Epithelial cell of esophagus (primary cell): ENCODE measurements at regions not wholly inside any gene's neighbourhood (a gene's known extent, or its start where the extent isn't known, plus 50 kb on each side); places are given as distances from the start of the nearest gene placed in this dataset.

Source experiments
- DNase-seq: peaks from one replicate; pipeline ENCODE4 v3.0.0; 2010; ENCODE audit warnings: low read depth
- H3K4me3 ChIP-seq: 2 replicates; pipeline ENCODE4 v1.5.1; 2011; ENCODE audit warnings: mild to moderate bottlenecking, low read length, control low read depth
- TF ChIP-seq, protein P1 (sequence below): IDR thresholded peaks from 2 replicates; pipeline ENCODE4 v1.5.1; 2011; ENCODE audit warnings: low read depth, mild to moderate bottlenecking, low read length, control low read depth, inconsistent platforms; ENCODE audit not compliant: insufficient read depth; ENCODE audit errors: missing control alignments

DNA sequence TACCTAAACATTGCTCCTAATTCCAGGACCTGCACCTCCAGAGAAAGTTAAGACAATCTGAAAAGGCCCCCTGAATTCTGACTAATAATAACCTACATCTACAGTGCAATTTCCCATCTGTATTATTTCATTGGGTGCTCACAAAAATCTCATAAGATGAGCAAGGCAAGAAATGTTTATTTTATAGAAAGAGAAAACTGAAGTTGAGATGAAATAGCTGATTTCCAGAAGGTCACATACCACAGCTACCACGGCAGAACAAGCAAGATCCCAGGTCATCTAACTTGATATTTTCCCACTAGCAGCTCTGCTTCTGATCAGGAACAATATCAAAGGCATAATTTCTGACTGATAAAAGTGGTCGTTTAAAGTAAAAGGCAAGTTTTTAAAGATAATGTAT, 105.8 kb upstream of the COL5A2 start:
- TF ChIP-seq, protein P1, sequence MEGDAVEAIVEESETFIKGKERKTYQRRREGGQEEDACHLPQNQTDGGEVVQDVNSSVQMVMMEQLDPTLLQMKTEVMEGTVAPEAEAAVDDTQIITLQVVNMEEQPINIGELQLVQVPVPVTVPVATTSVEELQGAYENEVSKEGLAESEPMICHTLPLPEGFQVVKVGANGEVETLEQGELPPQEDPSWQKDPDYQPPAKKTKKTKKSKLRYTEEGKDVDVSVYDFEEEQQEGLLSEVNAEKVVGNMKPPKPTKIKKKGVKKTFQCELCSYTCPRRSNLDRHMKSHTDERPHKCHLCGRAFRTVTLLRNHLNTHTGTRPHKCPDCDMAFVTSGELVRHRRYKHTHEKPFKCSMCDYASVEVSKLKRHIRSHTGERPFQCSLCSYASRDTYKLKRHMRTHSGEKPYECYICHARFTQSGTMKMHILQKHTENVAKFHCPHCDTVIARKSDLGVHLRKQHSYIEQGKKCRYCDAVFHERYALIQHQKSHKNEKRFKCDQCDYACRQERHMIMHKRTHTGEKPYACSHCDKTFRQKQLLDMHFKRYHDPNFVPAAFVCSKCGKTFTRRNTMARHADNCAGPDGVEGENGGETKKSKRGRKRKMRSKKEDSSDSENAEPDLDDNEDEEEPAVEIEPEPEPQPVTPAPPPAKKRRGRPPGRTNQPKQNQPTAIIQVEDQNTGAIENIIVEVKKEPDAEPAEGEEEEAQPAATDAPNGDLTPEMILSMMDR = no peak
- no peak overlapping the region for H3K4me3 ChIP-seq
- no peak for DNase-seq

DNA sequence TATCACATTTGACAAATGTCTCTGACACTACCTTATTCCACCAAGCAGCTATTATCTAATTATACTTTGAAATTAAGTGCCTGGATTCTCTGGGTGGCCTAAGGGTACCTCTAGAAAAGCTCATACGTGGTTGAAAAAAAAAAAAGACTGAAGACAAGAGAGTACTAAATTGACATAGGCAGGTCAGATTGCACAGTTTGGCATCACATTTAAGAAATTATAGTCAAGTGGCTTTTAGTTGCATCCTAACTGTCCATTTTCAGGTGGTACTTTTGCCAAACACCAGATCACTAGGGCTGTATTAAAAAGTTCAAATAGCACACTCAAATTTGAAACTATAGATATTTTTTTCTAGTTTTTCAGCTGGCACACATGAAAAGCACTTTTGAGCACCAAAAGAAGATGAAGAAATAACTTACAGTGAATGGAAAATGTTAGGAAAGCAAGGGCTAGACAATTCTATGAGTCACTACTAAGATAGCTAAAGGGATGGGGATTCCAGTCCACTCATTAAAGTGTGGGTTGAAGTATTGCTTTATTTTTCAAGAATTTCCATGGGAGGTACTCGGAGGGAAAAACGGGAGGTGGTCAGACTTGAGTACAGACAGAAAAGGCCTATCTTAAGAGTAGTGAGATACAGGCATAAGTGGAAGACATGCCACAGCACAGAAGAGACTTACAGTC, 106.5 kb upstream of the COL5A2 start:
- peak; percentile 79 for DNase-seq
- TF ChIP-seq, protein P1 = no peak
- H3K4me3 ChIP-seq = no peak overlapping the region

DNA sequence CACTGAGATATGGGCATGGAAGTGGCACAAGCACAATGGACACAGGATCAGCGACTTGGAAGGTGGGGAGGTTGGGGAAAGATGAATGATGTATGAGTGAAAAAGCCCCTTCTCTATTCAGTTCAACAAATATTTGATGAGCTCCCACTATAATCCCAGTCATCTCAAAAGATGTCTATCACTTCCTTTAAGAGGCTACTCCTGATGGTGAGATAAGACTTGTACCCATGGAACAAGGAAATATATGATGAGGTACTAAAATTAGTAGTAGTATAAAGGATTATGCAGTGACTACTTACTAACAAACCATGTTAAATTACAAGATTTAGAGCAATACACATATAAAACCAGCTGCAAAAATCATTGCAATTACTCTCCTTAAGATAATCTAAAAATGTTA, 107.8 kb upstream of the COL5A2 start:
- DNase-seq = no peak
- TF ChIP-seq, protein P1 = no peak
- no peak overlapping the region for H3K4me3 ChIP-seq

DNA sequence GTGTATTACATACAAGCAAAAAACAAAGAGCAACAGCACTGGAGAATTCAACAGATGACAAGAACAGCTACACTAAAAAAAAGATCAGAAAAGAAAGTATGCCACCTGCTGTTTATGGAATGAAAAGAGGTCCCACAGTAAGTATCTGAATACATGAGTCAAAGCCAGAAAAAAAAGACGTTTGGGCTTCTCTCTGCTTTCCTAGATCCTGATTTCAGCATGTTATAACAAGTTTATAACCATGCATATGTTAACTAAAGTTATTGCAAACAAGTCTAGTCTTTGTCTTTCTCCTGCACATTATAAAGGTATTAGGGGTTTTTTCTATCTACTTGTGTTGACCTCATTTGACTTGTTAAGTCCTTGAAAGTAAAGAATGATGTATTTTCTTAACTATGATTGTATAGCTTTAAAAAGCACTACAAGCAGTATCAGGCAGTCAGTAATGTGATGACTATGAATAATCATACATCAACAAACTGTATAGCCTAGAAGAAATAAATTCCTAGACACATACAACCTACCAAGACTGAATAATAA, 108.5 kb upstream of the COL5A2 start:
- TF ChIP-seq, protein P1 = peak; percentile 62
- H3K4me3 ChIP-seq = no peak overlapping the region
- DNase-seq = peak; percentile 93

DNA sequence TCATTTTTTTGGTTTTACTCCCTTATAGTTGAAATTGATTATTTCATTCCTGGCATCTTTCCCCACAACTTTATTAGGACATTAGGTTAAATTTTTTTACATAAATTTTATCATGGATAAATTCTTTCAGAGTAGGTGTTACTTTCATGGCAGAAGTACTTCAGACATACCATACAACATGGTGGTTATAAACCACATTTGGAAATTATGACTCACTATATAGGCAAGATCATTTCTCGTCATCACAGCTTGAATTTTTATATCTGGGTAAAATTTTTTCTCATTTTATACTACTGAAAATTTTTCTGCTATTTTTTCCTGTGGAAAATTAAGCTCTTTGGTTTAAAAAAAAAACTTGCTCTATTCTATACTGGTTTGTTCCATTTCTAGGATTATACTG, 111.9 kb upstream of the COL5A2 start:
- TF ChIP-seq, protein P1 = no peak
- H3K4me3 ChIP-seq = no peak overlapping the region
- DNase-seq = no peak

DNA sequence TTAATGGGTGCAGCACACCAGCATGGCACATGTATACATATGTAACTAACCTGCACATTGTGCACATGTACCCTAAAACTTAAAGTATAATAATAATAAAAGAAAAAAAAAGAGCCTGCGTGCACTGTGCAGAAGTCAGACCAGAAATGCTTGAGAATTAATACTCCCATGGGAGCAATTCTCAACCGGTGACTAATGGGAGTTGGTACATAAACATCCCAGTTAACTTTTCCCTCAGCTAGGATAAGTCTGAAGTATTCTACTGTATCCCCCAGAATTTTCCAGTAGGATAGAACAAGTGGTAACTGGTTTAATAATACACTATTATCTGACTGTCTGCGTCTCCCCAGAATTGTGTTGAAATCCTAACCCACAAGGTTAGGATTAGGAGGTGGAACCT, 113.6 kb upstream of the COL5A2 start:
- H3K4me3 ChIP-seq = no peak overlapping the region
- TF ChIP-seq, protein P1 = no peak
- DNase-seq = no peak

DNA sequence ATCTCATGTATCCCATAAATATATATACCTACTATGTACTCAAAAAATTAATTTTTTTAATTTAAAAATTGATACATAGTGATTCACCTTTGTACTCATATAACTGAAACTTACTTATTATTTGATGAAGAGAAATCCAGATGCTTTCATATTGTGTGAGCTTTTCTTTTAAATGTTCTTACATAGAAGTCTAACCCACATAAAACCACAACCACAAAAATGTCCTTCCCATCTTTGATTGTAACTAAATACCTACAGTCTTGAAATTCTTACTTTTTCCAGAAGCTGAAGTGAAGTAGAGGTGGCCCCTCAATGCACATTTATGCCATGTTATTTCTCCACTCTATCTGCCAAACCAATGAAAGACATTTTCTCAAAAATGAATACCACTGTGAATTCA, 117.9 kb upstream of the COL5A2 start:
- DNase-seq = no peak
- TF ChIP-seq, protein P1 = no peak
- H3K4me3 ChIP-seq = no peak overlapping the region
